ENCODE measurements at regions not wholly inside any gene's neighbourhood (a gene's known extent, or its start where the extent isn't known, plus 50 kb on each side); places are given as distances from the start of the nearest gene placed in this dataset.

- no peaks in the 10 kb centered on the region for H3K27me3 ChIP-seq (ENCODE audit: control insufficient read depth, insufficient read depth, low read length, poor library complexity, severe bottlenecking)
- Mint-ChIP-seq H3K36me3 (ENCODE audit: low read depth) (no peaks in the 10 kb centered on the region), H3K27ac (no peak overlapping the region), H3K4me3 (no peak overlapping the region), H3K9me3 (no peaks in the 10 kb centered on the region), H3K4me1 (no peaks in the 10 kb centered on the region), H3K27me3 (ENCODE audit: insufficient read depth) (no peaks in the 10 kb centered on the region)
- TF ChIP-seq CTCF (conservative IDR thresholded peaks at IDR 0.05) = no peak
- 90 to 95% methylated on average over 3 of the region's 3 CpGs for WGBS, 2 experiments (ENCODE audit: insufficient coverage in 1 of 2, insufficient read length in 1 of 2)
- H3K27ac ChIP-seq (ENCODE audit: low read depth, low read length) = no peak overlapping the region
- no peak overlapping the region for H3K9ac ChIP-seq (ENCODE audit: extremely low read depth, low read length, poor library complexity, severe bottlenecking)
- no peaks in the 10 kb centered on the region for H3K36me3 ChIP-seq (ENCODE audit: control insufficient read depth, insufficient read depth, low read length)
- no peak overlapping the region for H3K4me3 ChIP-seq (ENCODE audit: low read length)
- H3K9me3 ChIP-seq (ENCODE audit: control insufficient read depth, low read length) = no peaks in the 10 kb centered on the region
- no peak for DNase-seq
- H3K4me1 ChIP-seq (ENCODE audit: control insufficient read depth, insufficient read depth, low read length) = no peaks in the 10 kb centered on the region
These were observed 1466.0 kb upstream of the CELF4 start for GRCh38 chr18:39031647-39032046.

DNA sequence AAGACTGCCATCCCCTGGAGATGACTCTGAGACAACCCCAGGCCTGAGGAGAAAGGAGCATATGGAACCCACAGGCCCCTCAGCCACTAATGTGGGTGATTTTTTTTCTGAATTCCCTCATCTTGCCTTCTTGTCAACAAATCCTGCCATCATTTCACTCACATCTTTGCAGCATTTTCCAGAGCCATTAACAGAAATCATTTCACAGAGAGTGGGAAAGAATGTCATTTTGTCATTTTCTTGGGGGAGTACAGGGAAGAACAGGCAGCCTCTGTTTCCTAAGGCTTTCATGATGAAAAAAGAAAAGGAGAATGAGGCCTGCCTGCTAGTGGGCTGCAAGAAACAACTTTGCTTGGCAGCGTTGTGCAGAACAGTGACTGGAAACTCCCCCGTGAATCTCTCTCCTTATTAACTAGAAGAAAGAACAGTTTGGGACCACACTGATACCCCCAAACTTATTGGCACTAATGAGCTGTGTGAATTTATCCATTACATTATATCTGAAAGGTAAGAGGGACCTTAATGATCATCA lies 1464.6 kb upstream of the CELF4 start:
- Mint-ChIP-seq H3K27ac (no peak overlapping the region), H3K4me1 (no peaks in the 10 kb centered on the region), H3K36me3 (ENCODE audit: low read depth) (no peaks in the 10 kb centered on the region), H3K9me3 (no peaks in the 10 kb centered on the region), H3K4me3 (no peak overlapping the region), H3K27me3 (ENCODE audit: insufficient read depth) (no peaks in the 10 kb centered on the region)
- Histone ChIP-seq H3K4me1 (ENCODE audit: control insufficient read depth, insufficient read depth, low read length) (no peaks in the 10 kb centered on the region), H3K9me3 (ENCODE audit: control insufficient read depth, low read length) (no peaks in the 10 kb centered on the region), H3K27ac (ENCODE audit: low read depth, low read length) (no peak overlapping the region), H3K9ac (ENCODE audit: extremely low read depth, low read length, poor library complexity, severe bottlenecking) (no peak overlapping the region), H3K4me3 (ENCODE audit: low read length) (no peak overlapping the region), H3K36me3 (ENCODE audit: control insufficient read depth, insufficient read depth, low read length) (no peaks in the 10 kb centered on the region), H3K27me3 (ENCODE audit: control insufficient read depth, insufficient read depth, low read length, poor library complexity, severe bottlenecking) (no peaks in the 10 kb centered on the region)
- no peak for TF ChIP-seq CTCF (conservative IDR thresholded peaks at IDR 0.05)
- DNase-seq = no peak
- 88% methylated on average over 2 of the region's 2 CpGs; no CpG with 5 or more reads in 1 of the 2 experiments for WGBS, 2 experiments (ENCODE audit: insufficient coverage in 1 of 2, insufficient read length in 1 of 2)

GRCh38 chr18:39025531-39025930 lies 1459.9 kb upstream of the CELF4 start:
- no peak for DNase-seq
- Histone ChIP-seq H3K27ac (ENCODE audit: low read depth, low read length) (no peak overlapping the region), H3K4me1 (ENCODE audit: control insufficient read depth, insufficient read depth, low read length) (no peaks in the 10 kb centered on the region), H3K27me3 (ENCODE audit: control insufficient read depth, insufficient read depth, low read length, poor library complexity, severe bottlenecking) (no peaks in the 10 kb centered on the region), H3K36me3 (ENCODE audit: control insufficient read depth, insufficient read depth, low read length) (no peaks in the 10 kb centered on the region), H3K9me3 (ENCODE audit: control insufficient read depth, low read length) (no peaks in the 10 kb centered on the region), H3K4me3 (ENCODE audit: low read length) (no peak overlapping the region), H3K9ac (ENCODE audit: extremely low read depth, low read length, poor library complexity, severe bottlenecking) (no peak overlapping the region)
- TF ChIP-seq CTCF (conservative IDR thresholded peaks at IDR 0.05) = no peak
- Mint-ChIP-seq H3K9me3 (no peaks in the 10 kb centered on the region), H3K36me3 (ENCODE audit: low read depth) (no peaks in the 10 kb centered on the region), H3K4me1 (no peaks in the 10 kb centered on the region), H3K4me3 (no peak overlapping the region), H3K27me3 (ENCODE audit: insufficient read depth) (no peaks in the 10 kb centered on the region), H3K27ac (no peak overlapping the region)
- WGBS, 2 experiments (ENCODE audit: insufficient coverage in 1 of 2, insufficient read length in 1 of 2) = 83% methylated on average over 1 of the region's 2 CpGs; no CpG with 5 or more reads in 1 of the 2 experiments

Measured in endodermal cell (in vitro differentiated cells).